ENCODE measurements at regions not wholly inside any gene's neighbourhood (a gene's known extent, or its start where the extent isn't known, plus 50 kb on each side); places are given as distances from the start of the nearest gene placed in this dataset.

DNA sequence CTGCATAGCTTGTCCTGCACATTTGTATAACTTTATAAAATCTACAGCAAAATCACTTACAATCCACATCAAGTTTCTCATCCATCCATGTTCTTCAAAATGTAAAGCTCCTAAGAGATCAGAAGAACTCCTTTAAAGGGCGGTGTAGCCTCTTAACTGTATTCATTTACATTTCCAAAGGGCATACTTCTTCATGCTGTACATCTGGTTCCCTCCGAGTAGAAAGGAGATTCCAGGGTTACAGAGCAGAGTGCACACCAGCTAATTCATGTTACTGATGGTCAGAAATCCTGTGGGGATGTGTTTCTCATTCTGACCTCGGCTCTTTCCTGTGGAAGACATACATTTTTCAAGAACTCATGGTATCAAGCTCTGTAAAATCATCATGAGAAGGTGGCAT is 231.8 kb downstream of the ARAP2 start:
- TF ChIP-seq POLR2A (IDR thresholded peaks at IDR 0.05): no peak
- TF ChIP-seq, protein P1, sequence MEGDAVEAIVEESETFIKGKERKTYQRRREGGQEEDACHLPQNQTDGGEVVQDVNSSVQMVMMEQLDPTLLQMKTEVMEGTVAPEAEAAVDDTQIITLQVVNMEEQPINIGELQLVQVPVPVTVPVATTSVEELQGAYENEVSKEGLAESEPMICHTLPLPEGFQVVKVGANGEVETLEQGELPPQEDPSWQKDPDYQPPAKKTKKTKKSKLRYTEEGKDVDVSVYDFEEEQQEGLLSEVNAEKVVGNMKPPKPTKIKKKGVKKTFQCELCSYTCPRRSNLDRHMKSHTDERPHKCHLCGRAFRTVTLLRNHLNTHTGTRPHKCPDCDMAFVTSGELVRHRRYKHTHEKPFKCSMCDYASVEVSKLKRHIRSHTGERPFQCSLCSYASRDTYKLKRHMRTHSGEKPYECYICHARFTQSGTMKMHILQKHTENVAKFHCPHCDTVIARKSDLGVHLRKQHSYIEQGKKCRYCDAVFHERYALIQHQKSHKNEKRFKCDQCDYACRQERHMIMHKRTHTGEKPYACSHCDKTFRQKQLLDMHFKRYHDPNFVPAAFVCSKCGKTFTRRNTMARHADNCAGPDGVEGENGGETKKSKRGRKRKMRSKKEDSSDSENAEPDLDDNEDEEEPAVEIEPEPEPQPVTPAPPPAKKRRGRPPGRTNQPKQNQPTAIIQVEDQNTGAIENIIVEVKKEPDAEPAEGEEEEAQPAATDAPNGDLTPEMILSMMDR (IDR thresholded peaks at IDR 0.05): no peak

All from right lobe of liver (tissue), 4 donors.